Activated T-helper 1 cell treated with anti-CD3 and anti-CD28 coated beads, Interleukin-12 subunit alpha, Interleukin-12 subunit beta, Interleukin-2, Interleukin-4 antibody, amounts not matched to agents 30 ng/mL and 10 ng/mL and 1 ng/mL, durations not matched to agents 14 hours and 24 hours and 36 hours (primary cell): ENCODE measurements at regions not wholly inside any gene's neighbourhood (a gene's known extent, or its start where the extent isn't known, plus 50 kb on each side); places are given as distances from the start of the nearest gene placed in this dataset.

ENCODE experiments used
- DNase-seq: peaks from one replicate; pipeline ENCODE4 v3.0.0; 2021; ENCODE audit warnings: low spot score
- H3K27ac Mint-ChIP-seq: one replicate; pipeline ENCODE4 v1.8.0; 2021; ENCODE audit warnings: mild to moderate bottlenecking, mixed read lengths
- H3K27me3 Mint-ChIP-seq: one replicate; pipeline ENCODE4 v1.8.0; 2022; ENCODE audit warnings: mild to moderate bottlenecking, moderate library complexity, mixed read lengths; ENCODE audit not compliant: insufficient read depth
- H3K36me3 Mint-ChIP-seq: one replicate; pipeline ENCODE4 v1.8.0; 2021; ENCODE audit warnings: low read depth, mixed read lengths
- H3K4me1 Mint-ChIP-seq: one replicate; pipeline ENCODE4 v1.8.0; 2021; ENCODE audit warnings: low read depth, mixed read lengths
- H3K4me3 Mint-ChIP-seq: one replicate; pipeline ENCODE4 v1.8.0; 2021; ENCODE audit warnings: mild to moderate bottlenecking, moderate library complexity, mixed read lengths
- H3K9me3 Mint-ChIP-seq: one replicate; pipeline ENCODE4 v1.8.0; 2021; ENCODE audit warnings: mixed read lengths
- intact Hi-C: fragments of 100-400 bp; cut with micrococcal nuclease; formaldehyde crosslinking; loops from one replicate; pipeline ENCODE4 v1.15.1; 2024

DNA sequence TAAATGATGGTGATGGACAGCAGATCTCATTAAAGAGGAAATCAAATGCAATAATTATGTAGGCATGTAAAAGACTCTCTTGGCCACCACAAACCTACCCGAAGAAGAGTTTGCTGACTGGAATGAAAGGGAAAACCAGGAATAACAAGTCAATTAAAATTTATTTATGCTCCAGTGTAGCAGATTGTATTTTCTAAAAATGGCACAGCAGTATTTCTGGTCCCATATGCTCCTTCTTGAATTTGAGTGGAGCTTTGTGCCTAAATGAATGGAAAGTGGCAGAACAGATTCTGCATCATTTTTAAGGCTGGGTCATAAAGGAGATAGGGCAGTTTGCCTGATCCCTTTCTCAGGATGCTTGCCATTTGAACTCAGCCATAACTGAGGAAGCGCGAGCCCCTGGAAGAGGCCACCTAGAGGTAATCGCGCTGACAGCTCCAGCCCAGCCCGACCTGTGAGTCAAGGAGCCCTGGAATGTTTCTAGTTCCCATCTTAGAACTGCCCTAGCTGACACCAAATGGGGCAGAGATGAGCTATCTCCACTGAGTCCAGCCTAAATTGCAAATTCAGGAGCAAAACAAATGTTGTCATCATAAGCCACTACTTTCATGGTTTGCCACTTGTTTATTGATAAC is 229.2 kb upstream of the TMTC1 start:
- Mint-ChIP-seq H3K36me3 (no peaks in the 10 kb centered on the region), H3K27ac (no peak overlapping the region), H3K27me3 (no peaks in the 10 kb centered on the region), H3K4me1 (no peaks in the 10 kb centered on the region), H3K9me3 (no peaks in the 10 kb centered on the region), H3K4me3 (no peak overlapping the region)
- intact Hi-C loops: no loop called here
- no peak for DNase-seq

DNA sequence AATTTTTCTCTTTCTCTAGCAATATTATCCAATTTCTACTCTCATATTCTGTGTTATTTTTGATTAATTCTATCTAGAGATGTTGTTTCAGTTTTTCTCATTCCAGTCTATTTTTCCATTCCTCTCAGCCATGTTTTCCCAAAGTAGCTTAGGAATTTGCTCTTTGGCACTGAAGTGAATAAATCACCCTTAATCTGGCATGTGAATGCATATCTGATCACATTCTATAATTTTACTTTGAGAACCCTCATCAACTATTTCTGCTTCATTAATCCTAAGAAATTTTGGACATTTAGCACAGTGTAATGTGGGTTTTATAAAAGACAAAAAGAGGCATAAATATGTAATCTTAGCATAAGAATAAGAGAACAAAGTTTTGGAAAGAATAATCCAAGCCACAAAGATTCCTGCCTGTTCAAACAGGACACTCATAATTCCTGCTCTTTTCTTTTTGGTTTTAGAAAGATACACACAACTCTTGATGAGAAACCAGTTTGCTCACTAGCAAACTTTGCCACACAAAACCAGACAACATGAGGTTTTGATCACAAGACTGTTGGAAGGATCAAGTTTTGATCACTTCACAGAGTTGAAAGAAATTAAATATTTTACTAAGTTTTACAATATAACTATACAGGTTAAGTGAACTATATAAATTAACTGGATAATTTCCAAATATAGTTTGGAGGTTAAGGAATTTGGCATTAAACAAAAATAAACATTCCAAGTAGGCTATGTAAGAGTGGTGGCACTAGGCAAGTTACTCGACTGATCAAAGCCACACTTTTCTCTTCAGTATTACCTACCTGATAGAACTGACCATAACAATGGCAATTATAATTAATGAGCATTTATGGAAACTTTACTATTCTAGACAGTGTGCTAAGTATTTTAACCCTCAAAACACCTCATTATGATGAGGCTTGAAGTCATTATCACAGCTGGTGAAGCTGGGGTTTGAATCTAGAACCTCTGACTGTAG is 226.6 kb upstream of the TMTC1 start:
- H3K4me3 Mint-ChIP-seq: no peak overlapping the region
- no peaks in the 10 kb centered on the region for H3K4me1 Mint-ChIP-seq
- intact Hi-C loops: no loop called here
- no peak overlapping the region for H3K27ac Mint-ChIP-seq
- no peak for DNase-seq
- H3K27me3 Mint-ChIP-seq: no peaks in the 10 kb centered on the region
- no peaks in the 10 kb centered on the region for H3K36me3 Mint-ChIP-seq
- no peaks in the 10 kb centered on the region for H3K9me3 Mint-ChIP-seq

DNA sequence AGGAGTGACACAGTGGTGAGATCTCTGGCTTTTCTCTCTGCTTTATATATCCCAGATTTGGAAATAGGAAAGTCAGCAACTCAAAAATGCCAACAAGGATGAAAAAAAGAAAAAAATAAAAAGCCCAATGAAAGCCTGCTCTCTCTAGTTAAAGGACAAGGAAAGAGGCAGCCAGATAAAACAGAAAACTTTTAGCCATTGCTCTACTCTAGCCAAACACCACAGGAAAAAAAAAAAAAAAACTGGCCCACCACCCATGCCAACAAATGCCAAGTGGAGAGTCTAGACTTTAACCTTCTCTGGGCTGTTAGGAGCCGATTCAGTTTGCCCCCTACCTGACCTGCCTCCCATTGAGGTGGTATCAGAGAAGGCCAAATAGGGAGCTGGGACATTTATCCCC is 222.3 kb upstream of the TMTC1 start:
- DNase-seq: no peak
- Mint-ChIP-seq H3K27me3 (no peaks in the 10 kb centered on the region), H3K4me3 (no peak overlapping the region), H3K27ac (no peak overlapping the region), H3K36me3 (no peaks in the 10 kb centered on the region), H3K4me1 (no peaks in the 10 kb centered on the region), H3K9me3 (no peaks in the 10 kb centered on the region)
- intact Hi-C loops: no loop called here

DNA sequence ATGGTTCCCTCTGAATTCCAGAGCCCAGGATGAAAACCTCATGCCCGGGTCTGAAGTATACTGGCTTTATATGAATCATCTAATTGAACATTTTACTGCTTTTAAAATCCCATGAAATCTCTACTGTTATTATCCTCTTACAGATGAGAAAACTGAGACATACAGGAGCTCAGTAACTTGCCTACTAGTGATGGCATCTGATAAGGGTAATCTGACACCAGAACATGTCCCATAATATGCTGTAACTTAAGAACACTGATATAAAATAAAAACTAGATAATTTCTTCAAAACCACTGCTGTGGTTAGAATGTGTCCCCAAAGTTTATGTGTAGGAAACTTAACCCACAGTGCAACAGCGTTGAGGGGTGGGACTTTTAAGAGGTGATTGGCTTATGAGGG is 219.6 kb upstream of the TMTC1 start:
- intact Hi-C loops: no loop called here
- no peaks in the 10 kb centered on the region for H3K36me3 Mint-ChIP-seq
- H3K27ac Mint-ChIP-seq: no peak overlapping the region
- H3K4me1 Mint-ChIP-seq: no peaks in the 10 kb centered on the region
- H3K4me3 Mint-ChIP-seq: no peak overlapping the region
- no peak for DNase-seq
- H3K27me3 Mint-ChIP-seq: no peaks in the 10 kb centered on the region
- H3K9me3 Mint-ChIP-seq: no peaks in the 10 kb centered on the region

DNA sequence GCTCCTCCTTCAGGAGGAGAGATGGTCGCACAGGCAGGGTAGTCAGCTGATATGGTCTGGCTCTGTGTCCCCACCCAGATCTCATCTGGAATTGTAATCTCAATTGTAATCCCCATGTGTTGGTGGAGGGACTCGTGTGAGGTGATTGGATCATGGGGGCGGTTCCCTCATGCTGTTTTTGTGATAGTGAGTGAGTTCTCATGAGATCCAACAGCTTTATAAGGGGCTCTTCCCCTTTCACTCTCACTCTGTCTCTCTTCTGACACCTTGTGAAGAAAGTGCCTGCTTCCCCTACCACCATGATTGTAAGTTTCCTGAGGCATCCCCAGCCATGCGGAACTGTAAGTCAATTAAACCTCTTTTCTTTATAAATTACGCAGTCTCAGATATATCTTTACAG is 218.9 kb upstream of the TMTC1 start:
- DNase-seq: no peak
- H3K27me3 Mint-ChIP-seq: no peaks in the 10 kb centered on the region
- no peak overlapping the region for H3K27ac Mint-ChIP-seq
- no peaks in the 10 kb centered on the region for H3K36me3 Mint-ChIP-seq
- no peaks in the 10 kb centered on the region for H3K9me3 Mint-ChIP-seq
- no peak overlapping the region for H3K4me3 Mint-ChIP-seq
- H3K4me1 Mint-ChIP-seq: no peaks in the 10 kb centered on the region
- intact Hi-C loops: no loop called here

DNA sequence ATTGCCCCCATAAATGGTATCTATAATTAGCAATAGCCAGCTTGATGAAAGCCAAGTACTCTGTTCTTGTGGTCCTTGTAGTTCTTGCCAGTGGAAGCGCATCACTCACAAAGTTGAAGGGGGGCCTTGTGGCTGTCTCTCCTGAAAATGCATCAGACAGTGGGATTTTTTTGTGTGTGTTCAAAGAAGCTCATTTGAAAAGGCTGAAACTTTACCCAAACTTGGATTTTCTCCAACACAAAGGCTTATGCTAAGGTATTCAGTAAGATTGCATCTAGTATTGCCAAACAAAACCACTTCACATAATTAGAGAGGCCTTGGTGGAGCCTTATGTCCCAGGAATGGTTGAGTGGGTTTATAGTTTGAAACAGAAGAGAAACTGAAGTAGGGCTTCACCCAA is 216.7 kb upstream of the TMTC1 start:
- no peak overlapping the region for H3K27ac Mint-ChIP-seq
- H3K27me3 Mint-ChIP-seq: no peaks in the 10 kb centered on the region
- no peaks in the 10 kb centered on the region for H3K36me3 Mint-ChIP-seq
- H3K4me1 Mint-ChIP-seq: no peaks in the 10 kb centered on the region
- intact Hi-C loops: no loop called here
- no peaks in the 10 kb centered on the region for H3K9me3 Mint-ChIP-seq
- H3K4me3 Mint-ChIP-seq: no peak overlapping the region
- DNase-seq: no peak

DNA sequence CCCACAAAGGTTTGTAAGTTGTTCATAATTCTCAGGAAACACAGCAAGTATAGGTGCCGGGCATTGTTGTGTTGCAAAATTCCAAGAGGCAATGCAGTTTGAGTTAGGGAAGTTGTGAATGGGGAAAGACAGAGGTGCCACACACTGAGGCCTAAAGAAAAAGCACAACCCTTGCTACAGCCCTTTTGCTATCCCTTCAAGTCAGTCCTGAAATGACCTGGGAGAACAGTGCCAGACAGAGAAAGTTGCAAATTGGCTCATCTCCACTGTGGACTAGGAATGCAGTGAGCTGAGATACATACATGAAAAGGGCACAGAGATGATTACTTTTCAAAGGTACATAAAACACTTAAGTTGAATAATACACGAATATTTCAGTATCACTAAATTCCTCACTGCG is 213.3 kb upstream of the TMTC1 start:
- no peaks in the 10 kb centered on the region for H3K36me3 Mint-ChIP-seq
- intact Hi-C loops: no loop called here

DNA sequence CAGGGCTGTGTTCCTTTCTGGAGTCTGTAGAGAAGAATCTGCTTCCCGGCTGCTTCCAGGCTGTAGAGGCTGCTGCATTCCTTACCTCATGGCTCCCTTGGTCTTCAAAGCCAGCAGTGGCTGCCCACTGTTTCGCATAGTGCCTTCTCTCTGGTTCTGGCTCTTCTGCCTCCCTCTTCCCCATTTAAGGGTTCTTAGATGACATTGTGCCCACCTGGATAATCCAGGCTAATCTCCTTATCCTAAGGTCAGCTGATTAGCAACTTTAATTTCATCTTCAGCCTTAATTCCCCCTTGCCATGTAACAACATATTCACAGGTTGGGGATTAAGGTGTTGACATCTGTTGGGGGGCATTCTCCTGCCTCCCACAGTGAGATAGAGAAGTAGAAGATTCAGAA is 208.6 kb upstream of the TMTC1 start:
- intact Hi-C loops: no loop called here
- H3K4me1 Mint-ChIP-seq: no peaks in the 10 kb centered on the region
- H3K4me3 Mint-ChIP-seq: no peak overlapping the region
- no peak overlapping the region for H3K27ac Mint-ChIP-seq
- DNase-seq: no peak
- no peaks in the 10 kb centered on the region for H3K9me3 Mint-ChIP-seq
- H3K27me3 Mint-ChIP-seq: no peaks in the 10 kb centered on the region
- H3K36me3 Mint-ChIP-seq: no peaks in the 10 kb centered on the region

More for the DNA sequence above, 213.3 kb upstream of the TMTC1 start:
- Mint-ChIP-seq H3K27me3 (no peaks in the 10 kb centered on the region), H3K27ac (no peak overlapping the region), H3K4me3 (no peak overlapping the region), H3K9me3 (no peaks in the 10 kb centered on the region), H3K4me1 (no peaks in the 10 kb centered on the region)
- no peak for DNase-seq

DNA sequence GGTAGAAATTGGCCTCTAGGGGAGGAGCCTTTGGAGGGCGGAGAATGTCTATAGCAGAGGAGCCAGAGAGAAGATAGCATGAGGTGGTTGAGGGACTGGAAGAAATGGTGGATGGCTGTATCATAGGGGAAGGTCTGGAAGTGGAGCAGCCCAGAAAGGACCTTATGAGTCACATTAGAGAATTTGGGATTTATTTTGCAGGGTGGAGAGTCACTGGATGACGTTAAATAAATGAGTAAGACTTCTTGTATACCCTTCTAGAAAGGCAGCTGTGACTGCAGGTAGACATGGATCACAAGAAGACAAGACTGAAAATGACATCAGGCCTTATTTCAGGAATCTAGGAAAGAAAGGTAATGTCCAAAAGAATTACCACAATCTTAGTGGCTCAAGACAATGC is 208.2 kb upstream of the TMTC1 start:
- Mint-ChIP-seq H3K27me3 (no peaks in the 10 kb centered on the region), H3K36me3 (no peaks in the 10 kb centered on the region), H3K27ac (no peak overlapping the region), H3K4me3 (no peak overlapping the region), H3K4me1 (no peaks in the 10 kb centered on the region), H3K9me3 (no peaks in the 10 kb centered on the region)
- intact Hi-C loops: no loop called here
- DNase-seq: no peak

DNA sequence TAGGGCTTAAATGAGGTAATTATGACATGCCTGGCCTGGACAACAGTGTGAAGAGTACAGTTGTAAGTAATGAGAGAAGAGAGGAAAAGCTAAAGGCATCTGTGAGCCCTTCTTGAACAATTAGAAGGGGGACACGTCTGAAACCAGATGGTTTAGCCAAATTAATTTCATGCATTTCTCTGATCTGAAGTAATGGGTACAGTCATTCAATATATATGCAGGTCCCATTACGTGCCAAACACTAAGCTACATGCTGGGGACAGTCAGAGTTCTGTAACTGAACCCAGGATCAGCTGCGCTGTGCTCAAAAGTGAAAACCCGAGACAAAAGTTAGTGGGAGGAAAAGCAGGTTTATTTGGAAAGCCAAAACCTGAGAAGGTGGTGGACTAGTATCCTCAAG is 207.2 kb upstream of the TMTC1 start:
- Mint-ChIP-seq H3K27ac (no peak overlapping the region), H3K36me3 (no peaks in the 10 kb centered on the region), H3K4me1 (no peaks in the 10 kb centered on the region), H3K9me3 (no peaks in the 10 kb centered on the region), H3K4me3 (no peak overlapping the region), H3K27me3 (no peaks in the 10 kb centered on the region)
- no peak for DNase-seq
- intact Hi-C loops: no loop called here

DNA sequence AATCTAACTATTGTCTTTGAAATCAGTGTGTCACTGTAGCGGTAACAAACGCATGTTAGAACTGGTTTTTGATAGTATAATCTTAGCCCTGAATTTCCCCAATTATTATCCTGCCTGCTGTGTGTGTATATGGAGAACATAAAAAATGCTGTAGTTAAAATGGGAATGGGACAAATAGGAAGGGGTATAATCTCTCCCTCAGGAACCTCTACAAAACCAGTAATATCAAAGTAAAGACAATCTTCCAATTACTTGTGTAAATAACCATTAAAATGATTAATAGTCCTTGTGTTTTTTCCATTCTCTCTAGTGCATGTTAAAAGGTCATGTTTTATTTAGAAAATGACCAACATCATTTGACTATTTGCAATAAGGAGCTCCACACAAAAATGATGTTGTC is 200.1 kb upstream of the TMTC1 start:
- Mint-ChIP-seq H3K4me1 (no peaks in the 10 kb centered on the region), H3K9me3 (peaks cover 3% of the 10 kb centered on the region)
- intact Hi-C loops: no loop called here

DNA sequence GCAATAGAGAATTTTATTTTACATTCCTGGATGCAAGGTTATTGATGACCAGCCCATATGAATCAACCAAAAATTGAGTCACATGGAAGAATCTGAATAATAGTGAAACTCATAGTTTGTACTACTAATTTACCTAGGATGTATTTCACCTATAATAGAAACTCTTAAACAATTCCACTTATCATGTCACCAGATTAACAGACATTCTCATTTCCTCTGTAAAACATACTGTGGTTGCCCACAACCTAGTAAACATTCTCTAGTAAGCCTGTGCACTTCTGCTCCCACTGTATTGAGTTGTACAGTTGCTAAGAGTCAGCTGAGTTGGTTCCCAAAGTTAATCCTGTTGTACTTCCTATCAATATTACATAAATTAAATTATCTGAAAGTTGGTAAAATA is 196.6 kb upstream of the TMTC1 start:
- intact Hi-C loops: no loop called here
- H3K27me3 Mint-ChIP-seq: no peaks in the 10 kb centered on the region

More for the DNA sequence above, 200.1 kb upstream of the TMTC1 start:
- H3K27ac Mint-ChIP-seq: no peak overlapping the region
- no peak overlapping the region for H3K4me3 Mint-ChIP-seq
- DNase-seq: no peak
- no peaks in the 10 kb centered on the region for H3K36me3 Mint-ChIP-seq
- H3K27me3 Mint-ChIP-seq: no peaks in the 10 kb centered on the region

DNA sequence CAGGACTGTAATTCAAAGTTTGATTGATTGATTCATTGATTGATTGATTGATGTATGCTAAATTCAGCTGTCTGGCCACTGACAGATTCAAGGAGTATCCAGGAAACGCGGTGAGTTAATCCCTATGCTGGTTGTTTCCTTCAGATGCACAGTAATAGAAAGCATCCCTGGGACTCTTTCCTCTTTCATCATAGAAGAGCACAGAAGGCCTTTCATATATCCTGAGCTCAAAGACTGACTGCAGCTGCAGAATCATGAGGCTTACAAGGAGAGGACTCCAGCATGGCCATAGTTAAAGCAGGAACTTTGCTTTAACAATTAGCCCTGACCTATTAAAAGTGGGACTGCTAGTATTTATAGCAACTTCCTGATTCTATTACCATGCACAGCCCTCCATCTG is 187.7 kb upstream of the TMTC1 start:
- Mint-ChIP-seq H3K27me3 (no peaks in the 10 kb centered on the region), H3K27ac (no peak overlapping the region), H3K9me3 (no peaks in the 10 kb centered on the region), H3K4me1 (no peaks in the 10 kb centered on the region), H3K4me3 (no peak overlapping the region), H3K36me3 (no peaks in the 10 kb centered on the region)
- intact Hi-C loops: no loop called here
- no peak for DNase-seq

More for the DNA sequence above, 196.6 kb upstream of the TMTC1 start:
- no peak overlapping the region for H3K27ac Mint-ChIP-seq
- no peaks in the 10 kb centered on the region for H3K4me1 Mint-ChIP-seq
- DNase-seq: no peak
- H3K4me3 Mint-ChIP-seq: no peak overlapping the region
- no peaks in the 10 kb centered on the region for H3K36me3 Mint-ChIP-seq
- peaks cover 9% of the 10 kb centered on the region for H3K9me3 Mint-ChIP-seq
